ENCODE measurements at regions not wholly inside any gene's neighbourhood (a gene's known extent, or its start where the extent isn't known, plus 50 kb on each side); places are given as distances from the start of the nearest gene placed in this dataset.

DNA sequence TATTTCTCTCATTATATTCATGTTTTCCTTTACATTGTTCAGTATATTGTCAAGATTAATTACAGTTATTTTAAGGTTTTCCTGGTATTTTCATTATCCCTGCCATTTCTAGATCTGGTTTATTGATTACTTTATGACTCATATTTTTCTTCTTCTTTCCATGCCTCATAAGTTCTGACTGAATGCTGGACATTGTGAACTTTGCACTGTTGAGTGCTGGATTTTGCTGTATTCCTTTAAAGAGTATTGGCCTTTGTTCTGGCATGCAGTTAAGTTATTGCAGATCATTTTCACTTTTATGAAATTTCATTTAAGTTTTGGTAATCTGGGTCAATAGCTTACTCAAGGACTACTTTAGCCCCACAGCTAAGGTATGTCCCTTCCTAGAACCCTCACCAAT is 73.1 kb downstream of the KLF6 start:
- CTCF ChIA-PET: no interaction called here
- Histone ChIP-seq H3K56ac (ENCODE audit: extremely low read depth, insufficient read depth, low read length) (no peak overlapping the region), H3K27ac (ENCODE audit: insufficient read depth, low read length) (no peak overlapping the region), H3K9ac (ENCODE audit: low read depth, low read length) (no peak overlapping the region), H2BK5ac (ENCODE audit: low read depth, low read length, poor library complexity, severe bottlenecking) (no peak overlapping the region), H3K36me3 (ENCODE audit: control insufficient read depth, insufficient read depth, low read length) (no peaks in the 10 kb centered on the region), H2AK5ac (ENCODE audit: low read depth, low read length) (no peak overlapping the region), H4K91ac (ENCODE audit: insufficient read depth, low read depth, low read length) (no peak overlapping the region), H3K79me1 (ENCODE audit: low read depth in 1 of 2, low read length in 2 of 2) (no peaks in the 10 kb centered on the region), H2BK20ac (ENCODE audit: low read depth, low read length) (no peak overlapping the region), H3K9me3 (ENCODE audit: control insufficient read depth, insufficient read depth, low read length) (0 out of 2 replicates have a peak, but pooled peaks cover 2% of the 10 kb centered on the region), H3K4ac (ENCODE audit: low read depth, low read length) (no peak overlapping the region), H3K23ac (ENCODE audit: low read depth, low read length) (no peak overlapping the region), H4K20me1 (ENCODE audit: insufficient read depth, low read length) (no peaks in the 10 kb centered on the region), H3K4me3 (ENCODE audit: insufficient read depth, low read depth, low read length) (no peak overlapping the region), H3K4me2 (ENCODE audit: low read depth, low read length) (no peak overlapping the region), H2BK120ac (ENCODE audit: low read depth, low read length) (no peak overlapping the region), H2AFZ (replicated peaks; ENCODE audit: low read length, poor library complexity) (no peak overlapping the region), H2BK15ac (ENCODE audit: low read depth, low read length) (no peak overlapping the region), H4K8ac (ENCODE audit: low read depth in 2 of 2, low read length in 2 of 2) (no peak overlapping the region), H3K14ac (replicated peaks; ENCODE audit: low read depth, low read length) (no peak overlapping the region), H3K18ac (ENCODE audit: low read depth, low read length) (no peak overlapping the region), H3K27me3 (ENCODE audit: control insufficient read depth, insufficient read depth, low read length) (no peaks in the 10 kb centered on the region), H4K5ac (ENCODE audit: low read depth, low read length) (no peak overlapping the region), H2AK9ac (replicated peaks; ENCODE audit: low read depth, low read length, poor library complexity) (no peak overlapping the region), H3K9me1 (ENCODE audit: insufficient read depth, low read length) (peaks cover 8% of the 10 kb centered on the region; the same call in 1 of the 2 replicates), H3K4me1 (ENCODE audit: control insufficient read depth, insufficient read depth, low read length) (no peaks in the 10 kb centered on the region)
- no TSS peak for BruUV-seq (replicated peaks)
- intact Hi-C loops (cut with micrococcal nuclease): no loop called here
- DNase-seq (no peak), ATAC-seq (ENCODE audit: low read depth) (no peak)
- dilution Hi-C loops (cut with HindIII; ENCODE audit: low sequenced_read_pairs, unreplicated experiment): no loop called here
- POLR2A ChIA-PET (ENCODE audit: unreplicated experiment): no interaction called here
- in situ Hi-C loops (cut with MboI; ENCODE audit: low sequenced_read_pairs): no loop called here
- TF ChIP-seq, protein P1, sequence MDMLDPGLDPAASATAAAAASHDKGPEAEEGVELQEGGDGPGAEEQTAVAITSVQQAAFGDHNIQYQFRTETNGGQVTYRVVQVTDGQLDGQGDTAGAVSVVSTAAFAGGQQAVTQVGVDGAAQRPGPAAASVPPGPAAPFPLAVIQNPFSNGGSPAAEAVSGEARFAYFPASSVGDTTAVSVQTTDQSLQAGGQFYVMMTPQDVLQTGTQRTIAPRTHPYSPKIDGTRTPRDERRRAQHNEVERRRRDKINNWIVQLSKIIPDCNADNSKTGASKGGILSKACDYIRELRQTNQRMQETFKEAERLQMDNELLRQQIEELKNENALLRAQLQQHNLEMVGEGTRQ (IDR thresholded peaks at IDR 0.05; ENCODE audit: low read depth, low read length): no peak
- TF ChIP-seq MAZ (IDR thresholded peaks at IDR 0.05; ENCODE audit: borderline replicate concordance, low read depth, low read length) (no peak), NFE2L2 (IDR thresholded peaks at IDR 0.05; ENCODE audit: low read depth, low read length) (no peak), CHD1 (IDR thresholded peaks at IDR 0.05; ENCODE audit: low read depth, low read length) (no peak)
- TF ChIP-seq, protein P2, sequence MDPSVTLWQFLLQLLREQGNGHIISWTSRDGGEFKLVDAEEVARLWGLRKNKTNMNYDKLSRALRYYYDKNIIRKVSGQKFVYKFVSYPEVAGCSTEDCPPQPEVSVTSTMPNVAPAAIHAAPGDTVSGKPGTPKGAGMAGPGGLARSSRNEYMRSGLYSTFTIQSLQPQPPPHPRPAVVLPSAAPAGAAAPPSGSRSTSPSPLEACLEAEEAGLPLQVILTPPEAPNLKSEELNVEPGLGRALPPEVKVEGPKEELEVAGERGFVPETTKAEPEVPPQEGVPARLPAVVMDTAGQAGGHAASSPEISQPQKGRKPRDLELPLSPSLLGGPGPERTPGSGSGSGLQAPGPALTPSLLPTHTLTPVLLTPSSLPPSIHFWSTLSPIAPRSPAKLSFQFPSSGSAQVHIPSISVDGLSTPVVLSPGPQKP (IDR thresholded peaks at IDR 0.05; ENCODE audit: borderline replicate concordance, low read depth, low read length): no peak
